Neural crest cell (in vitro differentiated cells): ENCODE measurements at regions not wholly inside any gene's neighbourhood (a gene's known extent, or its start where the extent isn't known, plus 50 kb on each side); places are given as distances from the start of the nearest gene placed in this dataset.

Experiments used
- DNase-seq: peaks from one replicate; pipeline ENCODE4 v3.0.0; 2021; ENCODE audit warnings: low read depth, mixed read lengths, low spot score
- H3K27ac Mint-ChIP-seq: one replicate; pipeline ENCODE4 v1.8.0; 2021; ENCODE audit warnings: mild to moderate bottlenecking, mixed read lengths; ENCODE audit not compliant: unreplicated experiment
- H3K27me3 Mint-ChIP-seq: 2 replicates; pipeline ENCODE4 v1.8.0; 2021; ENCODE audit warnings: low read depth, mild to moderate bottlenecking, mixed read lengths
- H3K36me3 Mint-ChIP-seq: 2 replicates; pipeline ENCODE4 v1.8.0; 2021; ENCODE audit warnings: low read depth, mild to moderate bottlenecking, mixed read lengths
- H3K4me1 Mint-ChIP-seq: 2 replicates; pipeline ENCODE4 v1.8.0; 2021; ENCODE audit warnings: mixed read lengths
- H3K4me3 Mint-ChIP-seq: one replicate; pipeline ENCODE4 v1.8.0; 2021; ENCODE audit warnings: mild to moderate bottlenecking, mixed read lengths
- H3K9me3 Mint-ChIP-seq: 2 replicates; pipeline ENCODE4 v1.8.0; 2021; ENCODE audit warnings: mixed read lengths
- TF ChIP-seq, protein P1 (sequence below): fragments of 200-600 bp; sonication (generic); conservative IDR thresholded peaks from 2 replicates; pipeline ENCODE4 v1.5.0; 2021; ENCODE audit warnings: antibody characterized with exemption, mild to moderate bottlenecking

- Mint-ChIP-seq H3K27me3 (peaks cover 73% of the 10 kb centered on the region), H3K9me3 (no peaks in the 10 kb centered on the region), H3K4me3 (no peak overlapping the region), H3K4me1 (no peaks in the 10 kb centered on the region), H3K27ac (no peak overlapping the region), H3K36me3 (no peaks in the 10 kb centered on the region)
- no peak for DNase-seq
- TF ChIP-seq, protein P1, sequence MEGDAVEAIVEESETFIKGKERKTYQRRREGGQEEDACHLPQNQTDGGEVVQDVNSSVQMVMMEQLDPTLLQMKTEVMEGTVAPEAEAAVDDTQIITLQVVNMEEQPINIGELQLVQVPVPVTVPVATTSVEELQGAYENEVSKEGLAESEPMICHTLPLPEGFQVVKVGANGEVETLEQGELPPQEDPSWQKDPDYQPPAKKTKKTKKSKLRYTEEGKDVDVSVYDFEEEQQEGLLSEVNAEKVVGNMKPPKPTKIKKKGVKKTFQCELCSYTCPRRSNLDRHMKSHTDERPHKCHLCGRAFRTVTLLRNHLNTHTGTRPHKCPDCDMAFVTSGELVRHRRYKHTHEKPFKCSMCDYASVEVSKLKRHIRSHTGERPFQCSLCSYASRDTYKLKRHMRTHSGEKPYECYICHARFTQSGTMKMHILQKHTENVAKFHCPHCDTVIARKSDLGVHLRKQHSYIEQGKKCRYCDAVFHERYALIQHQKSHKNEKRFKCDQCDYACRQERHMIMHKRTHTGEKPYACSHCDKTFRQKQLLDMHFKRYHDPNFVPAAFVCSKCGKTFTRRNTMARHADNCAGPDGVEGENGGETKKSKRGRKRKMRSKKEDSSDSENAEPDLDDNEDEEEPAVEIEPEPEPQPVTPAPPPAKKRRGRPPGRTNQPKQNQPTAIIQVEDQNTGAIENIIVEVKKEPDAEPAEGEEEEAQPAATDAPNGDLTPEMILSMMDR, result no peak
Measured at GRCh38 chr17:79296243-79296642, 221.6 kb downstream of the ENGASE start.

- Mint-ChIP-seq H3K4me1 (no peaks in the 10 kb centered on the region), H3K27ac (no peak overlapping the region), H3K4me3 (no peak overlapping the region), H3K9me3 (no peaks in the 10 kb centered on the region), H3K36me3 (no peaks in the 10 kb centered on the region), H3K27me3 (peaks cover 80% of the 10 kb centered on the region)
- TF ChIP-seq, protein P1, result no peak
- DNase-seq, result no peak
Measured at GRCh38 chr17:79295307-79295706, 220.7 kb downstream of the ENGASE start.

GRCh38 chr17:79294459-79295071 is 219.9 kb downstream of the ENGASE start:
- no peaks in the 10 kb centered on the region for H3K36me3 Mint-ChIP-seq
- no peaks in the 10 kb centered on the region for H3K9me3 Mint-ChIP-seq
- peak; percentile 90 for DNase-seq
- H3K27me3 Mint-ChIP-seq, result peaks cover 82% of the 10 kb centered on the region
- no peak overlapping the region for H3K4me3 Mint-ChIP-seq
- H3K27ac Mint-ChIP-seq, result no peak overlapping the region
- no peaks in the 10 kb centered on the region for H3K4me1 Mint-ChIP-seq
- TF ChIP-seq, protein P1, result no peak

DNA sequence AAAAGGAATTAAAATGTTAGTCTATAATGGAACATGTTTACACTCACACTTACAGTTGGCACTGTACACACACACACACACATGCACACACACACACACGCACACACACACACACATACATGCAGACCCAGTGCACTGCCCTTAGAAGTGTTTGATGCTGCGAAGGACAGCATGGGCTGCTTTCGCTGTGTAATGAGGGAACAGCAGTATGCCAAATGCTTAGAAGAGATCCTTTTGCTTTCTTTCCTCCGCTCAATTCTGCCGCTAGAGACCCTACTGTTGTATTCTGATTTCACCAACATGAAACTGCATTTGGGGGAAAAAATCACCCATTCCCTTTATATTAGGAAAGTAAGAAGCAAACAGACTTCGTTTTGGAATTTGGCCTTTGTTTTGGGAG is 217.9 kb downstream of the ENGASE start:
- Mint-ChIP-seq H3K36me3 (no peaks in the 10 kb centered on the region), H3K4me3 (no peak overlapping the region), H3K27me3 (peaks cover 76% of the 10 kb centered on the region), H3K27ac (no peak overlapping the region), H3K9me3 (no peaks in the 10 kb centered on the region), H3K4me1 (no peaks in the 10 kb centered on the region)
- TF ChIP-seq, protein P1, result no peak
- DNase-seq, result no peak

DNA sequence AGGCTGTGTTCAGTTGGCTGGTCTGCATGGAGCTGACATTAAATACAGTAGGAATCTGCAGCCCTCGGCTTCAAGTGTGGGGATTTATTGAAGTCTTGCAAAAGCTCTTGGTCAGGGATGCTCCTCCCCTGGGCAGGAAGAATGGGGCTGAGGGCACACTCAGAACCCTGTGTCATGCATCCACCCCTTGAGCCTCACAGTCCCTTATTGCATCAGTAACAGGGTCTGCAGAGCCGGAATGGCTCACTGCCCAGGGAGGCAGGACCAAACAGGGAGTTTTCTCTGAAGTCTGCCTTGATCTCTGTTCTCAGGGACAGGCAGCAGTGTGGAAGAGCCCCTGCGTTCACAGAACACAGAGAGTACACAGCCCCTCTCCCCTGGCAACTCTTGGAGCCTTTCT is 216.8 kb downstream of the ENGASE start:
- Mint-ChIP-seq H3K27me3 (peaks cover 74% of the 10 kb centered on the region), H3K36me3 (no peaks in the 10 kb centered on the region), H3K4me1 (no peaks in the 10 kb centered on the region), H3K4me3 (no peak overlapping the region), H3K9me3 (no peaks in the 10 kb centered on the region), H3K27ac (no peak overlapping the region)
- TF ChIP-seq, protein P1, result no peak
- DNase-seq, result no peak
